Smooth muscle cell of the brain vasculature (primary cell): ENCODE measurements at regions not wholly inside any gene's neighbourhood (a gene's known extent, or its start where the extent isn't known, plus 50 kb on each side); places are given as distances from the start of the nearest gene placed in this dataset.
"Not testable (repeated sequence)": the region's sequence is repeated elsewhere in the genome, so short reads cannot be mapped to it uniquely, and the experiment has no call there.

Experiments
- DNase-seq: peaks from one replicate; pipeline ENCODE4 v3.0.0-alpha.2; 2012; ENCODE audit warnings: low read depth, low spot score

DNA sequence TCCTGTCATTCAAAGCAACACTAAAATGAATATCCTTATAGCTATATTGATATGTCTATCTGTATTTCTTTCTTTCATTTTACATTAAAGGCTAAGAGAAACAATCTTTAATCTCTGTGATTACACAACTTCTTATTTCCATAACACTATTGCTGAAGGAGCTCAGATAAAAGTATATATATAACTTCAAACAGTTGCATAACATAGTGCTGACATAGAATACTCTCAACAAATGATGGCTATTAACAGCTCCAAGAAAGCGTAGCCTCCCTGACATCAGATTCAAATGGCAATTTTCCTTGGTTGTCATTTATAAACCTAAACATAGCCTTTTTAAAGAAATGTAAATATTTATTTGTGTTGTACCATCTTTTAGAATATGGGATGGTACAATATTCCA lies 116.6 kb upstream of the PTPRG start:
- no peak for DNase-seq

DNA sequence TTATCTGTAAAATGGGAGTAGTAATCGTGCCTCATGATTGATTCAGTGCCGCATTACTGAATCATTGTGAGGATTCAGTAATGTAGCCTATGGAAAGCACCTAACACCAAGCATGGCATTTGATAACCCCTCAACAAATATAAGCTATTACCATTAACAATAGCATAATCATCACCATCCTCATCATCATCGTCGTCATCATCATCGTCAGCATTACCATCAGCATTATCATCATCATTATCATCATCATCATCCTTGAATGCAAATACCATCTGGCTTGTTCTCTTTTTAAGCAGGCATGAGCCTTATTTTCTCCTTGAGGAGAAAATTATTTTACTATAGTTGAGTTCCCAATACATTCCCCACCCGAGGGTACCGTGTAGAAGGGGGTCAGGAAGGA lies 115.4 kb upstream of the PTPRG start:
- DNase-seq = no peak

DNA sequence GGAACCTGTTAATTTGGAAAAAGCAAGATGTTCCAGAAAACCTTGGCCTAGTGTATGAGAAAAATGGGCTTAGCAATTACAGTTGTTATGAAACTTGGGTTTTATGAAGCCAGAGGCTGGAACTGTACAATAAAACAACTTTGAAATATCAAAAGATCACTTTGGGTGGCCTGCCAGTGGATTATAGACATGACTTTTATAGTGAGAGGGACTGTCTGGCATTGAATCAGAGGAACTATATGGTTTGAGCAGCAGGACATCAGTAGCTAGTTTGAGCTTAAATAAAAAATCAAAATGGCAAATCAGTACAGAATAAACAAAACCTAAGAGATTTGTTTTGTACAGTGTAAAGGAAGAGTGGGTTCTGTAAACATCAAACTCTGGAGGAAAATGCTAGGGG lies 115.0 kb upstream of the PTPRG start:
- no peak for DNase-seq

DNA sequence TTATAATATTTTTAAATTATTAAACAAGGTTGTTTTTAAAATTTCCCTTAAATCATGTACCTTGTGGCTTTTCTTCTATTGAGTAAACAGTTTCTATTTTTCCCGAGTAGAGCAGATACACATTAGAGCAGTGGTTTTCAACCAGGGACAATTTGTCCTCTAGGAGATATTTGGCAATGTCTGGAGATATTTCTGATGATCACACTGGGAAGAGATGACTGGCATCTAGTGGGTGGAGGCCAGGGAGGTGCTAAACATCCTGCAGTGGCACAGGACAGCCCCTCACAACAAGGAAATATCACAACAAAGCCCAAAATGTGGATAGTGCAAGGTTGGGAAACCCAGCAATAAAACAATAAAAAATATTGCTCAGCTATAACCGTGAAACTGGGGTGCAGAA lies 113.0 kb upstream of the PTPRG start:
- no peak for DNase-seq

DNA sequence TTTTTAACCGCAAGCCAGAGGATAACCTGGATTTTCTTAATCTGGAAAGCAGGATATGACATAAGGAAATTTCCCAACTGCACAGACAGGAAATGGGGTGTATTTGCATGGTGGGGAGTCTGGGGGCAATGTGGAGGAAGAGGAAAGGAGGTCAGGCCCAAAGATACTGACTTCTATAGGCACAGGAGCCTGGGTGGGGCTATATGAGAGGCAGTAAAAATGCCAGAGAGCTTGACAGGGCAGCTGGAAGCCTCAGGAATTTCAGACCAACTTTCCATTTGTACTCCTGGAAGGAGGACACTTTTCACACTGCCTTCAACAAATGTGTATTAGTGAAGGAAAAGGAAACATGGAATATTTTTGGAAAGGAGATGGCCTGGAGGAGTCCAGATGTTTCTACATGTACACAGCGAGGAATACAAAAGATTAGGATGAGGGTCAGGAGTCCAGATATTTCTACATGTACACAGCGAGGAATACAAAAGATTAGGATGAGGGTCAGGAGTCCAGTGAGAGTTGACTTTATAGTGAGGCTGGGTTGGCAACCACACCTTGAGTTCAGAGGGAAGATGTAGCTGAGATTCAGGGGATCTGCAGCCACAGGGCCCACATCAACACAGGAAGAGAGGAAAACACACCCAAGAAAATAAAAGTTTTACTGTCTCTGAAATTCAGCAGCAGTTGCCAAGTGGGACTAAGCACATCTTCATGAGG lies 111.9 kb upstream of the PTPRG start:
- DNase-seq = no peak

DNA sequence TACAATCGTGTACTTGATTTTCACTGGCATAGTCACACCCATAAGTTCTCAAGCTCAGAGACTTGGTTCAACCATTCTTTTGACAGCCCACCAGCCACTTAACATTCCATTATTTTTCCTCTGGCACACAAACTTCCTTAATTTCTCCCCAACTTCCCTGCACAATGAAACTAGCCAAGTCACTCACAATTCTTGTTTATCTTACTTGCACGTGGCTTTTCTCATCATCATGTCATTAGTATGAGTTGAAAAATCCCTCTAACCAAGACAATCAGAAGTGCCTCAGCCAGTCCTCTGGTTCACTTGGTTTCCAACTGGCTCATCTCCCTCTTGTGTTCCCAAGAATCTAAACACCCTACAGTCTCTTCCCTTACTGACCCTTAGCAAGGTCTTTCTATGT lies 110.5 kb upstream of the PTPRG start:
- DNase-seq = no peak

DNA sequence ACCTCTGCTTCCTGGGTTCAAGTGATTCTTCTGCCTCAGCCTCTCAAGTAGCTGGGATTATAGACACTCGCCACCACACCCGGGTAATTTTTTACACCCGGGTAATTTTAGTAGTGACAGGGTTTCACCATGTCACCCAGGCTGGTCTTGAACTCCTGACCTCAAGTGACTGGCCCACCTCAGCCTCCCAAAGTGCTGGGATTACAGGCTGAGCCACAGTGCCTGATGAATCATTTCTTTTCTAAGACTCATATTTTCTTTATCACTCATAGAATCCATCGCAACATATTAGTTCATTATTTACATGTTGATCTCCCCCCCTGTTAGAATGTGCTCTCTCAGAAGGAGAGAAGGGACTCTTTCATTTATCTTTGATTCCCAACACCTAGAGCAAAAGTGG lies 109.5 kb upstream of the PTPRG start:
- no peak for DNase-seq

DNA sequence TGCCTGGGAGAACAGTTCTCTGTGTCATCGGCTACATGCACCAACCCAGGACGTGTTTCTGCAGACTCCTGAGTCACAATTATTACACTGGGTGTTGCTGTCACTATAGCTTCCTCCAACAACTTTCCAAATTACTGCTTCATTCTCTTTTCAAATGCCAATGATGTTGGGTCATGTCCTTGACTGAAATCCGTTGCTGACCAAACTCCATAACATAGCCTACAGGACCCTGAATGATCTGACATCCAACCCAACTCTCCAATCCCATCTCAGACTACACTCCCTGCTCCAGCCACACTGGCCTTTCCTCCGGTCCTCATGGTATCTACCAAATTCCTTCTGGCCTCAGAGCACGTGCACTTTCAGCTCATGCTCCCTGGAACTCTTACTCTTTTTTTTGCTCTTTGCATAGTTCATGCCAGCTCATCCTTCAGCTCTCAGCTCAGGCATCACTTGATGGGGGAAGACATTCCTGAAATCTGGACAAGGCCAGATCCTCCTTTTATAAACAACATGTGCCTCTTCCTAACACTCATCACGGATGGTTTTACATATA lies 108.8 kb upstream of the PTPRG start:
- no peak for DNase-seq

DNA sequence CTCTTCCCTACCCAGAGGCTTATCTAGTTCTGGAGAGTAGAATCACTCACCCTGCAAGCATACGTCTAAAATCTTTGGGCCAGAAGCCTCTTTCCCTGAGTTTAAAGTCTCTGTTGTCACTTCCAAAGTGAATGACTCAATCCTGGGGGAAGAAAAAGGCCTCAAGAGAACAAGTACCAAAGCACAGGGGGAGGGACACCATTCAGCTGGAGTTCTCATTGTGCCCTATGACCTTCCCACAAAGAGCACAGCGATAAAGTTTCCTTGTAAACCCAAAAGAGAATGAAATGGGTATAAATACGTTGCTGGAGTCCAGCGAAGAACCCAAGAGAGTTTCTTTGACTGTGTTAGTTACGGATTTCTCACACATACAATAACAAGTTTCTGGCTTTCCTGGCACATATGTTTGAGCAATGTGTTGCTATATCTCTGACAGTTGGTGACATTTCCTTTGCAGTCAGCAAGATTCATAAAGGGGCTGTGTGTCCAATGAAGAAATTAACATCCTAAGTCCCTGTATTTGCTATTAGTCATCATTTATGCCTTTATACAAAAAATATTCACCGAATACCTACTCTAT lies 107.3 kb upstream of the PTPRG start:
- DNase-seq = no peak

DNA sequence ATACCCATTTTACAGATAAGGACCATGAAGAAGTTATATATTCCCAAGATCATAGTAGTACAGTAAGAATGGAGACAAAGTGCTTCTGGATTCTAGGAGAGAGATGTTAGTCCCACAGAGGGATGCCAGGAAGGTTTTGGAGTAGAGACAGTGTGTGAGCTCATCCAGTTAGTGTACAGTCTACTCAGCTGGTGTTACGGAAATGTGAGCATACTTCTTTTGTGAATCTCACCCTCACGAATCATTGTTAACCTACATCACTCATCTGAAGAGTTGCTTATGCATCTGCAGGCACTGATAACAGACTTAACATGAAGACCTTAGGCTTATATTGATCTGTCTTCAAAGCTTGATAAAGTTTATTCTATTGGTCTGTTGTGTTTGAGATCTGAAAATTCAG lies 106.6 kb upstream of the PTPRG start:
- no peak for DNase-seq

DNA sequence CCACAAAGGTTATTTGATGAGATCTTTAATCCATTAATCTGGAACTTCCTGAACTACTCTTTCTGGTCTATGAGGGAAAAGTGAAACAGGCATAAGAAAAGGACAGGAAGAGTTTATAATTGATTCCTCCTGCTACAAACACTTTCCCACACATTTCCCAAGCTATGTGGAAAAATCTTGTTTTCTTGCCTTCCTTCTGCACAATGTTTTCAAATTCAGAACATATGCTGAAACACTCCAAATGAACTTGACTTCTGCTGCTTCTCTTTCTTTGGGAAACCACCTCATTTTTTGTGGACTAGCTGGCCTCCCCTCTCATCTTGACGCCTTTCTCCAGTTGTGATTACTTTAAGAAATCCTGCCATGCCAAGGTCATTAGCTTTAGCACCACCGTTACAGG lies 100.7 kb upstream of the PTPRG start:
- no peak for DNase-seq

DNA sequence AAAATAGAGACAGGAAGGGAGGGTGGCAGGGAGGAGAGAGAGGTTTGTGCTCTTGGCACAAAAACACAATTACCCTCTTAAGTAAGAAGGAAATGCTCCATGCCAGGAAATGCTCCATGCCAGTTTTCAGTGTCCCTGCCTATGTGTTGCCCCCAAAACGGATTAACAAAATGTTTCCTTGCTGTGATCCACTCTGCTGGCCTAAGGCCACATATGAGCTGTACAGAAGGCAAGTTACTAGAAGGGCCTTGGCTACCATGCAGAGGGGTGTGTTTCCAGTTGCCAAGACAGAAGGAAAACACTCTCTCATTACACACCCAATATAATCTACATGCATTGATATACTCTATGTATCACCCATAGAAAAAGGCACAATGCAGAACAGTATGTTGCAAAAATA lies 98.2 kb upstream of the PTPRG start:
- no peak for DNase-seq

DNA sequence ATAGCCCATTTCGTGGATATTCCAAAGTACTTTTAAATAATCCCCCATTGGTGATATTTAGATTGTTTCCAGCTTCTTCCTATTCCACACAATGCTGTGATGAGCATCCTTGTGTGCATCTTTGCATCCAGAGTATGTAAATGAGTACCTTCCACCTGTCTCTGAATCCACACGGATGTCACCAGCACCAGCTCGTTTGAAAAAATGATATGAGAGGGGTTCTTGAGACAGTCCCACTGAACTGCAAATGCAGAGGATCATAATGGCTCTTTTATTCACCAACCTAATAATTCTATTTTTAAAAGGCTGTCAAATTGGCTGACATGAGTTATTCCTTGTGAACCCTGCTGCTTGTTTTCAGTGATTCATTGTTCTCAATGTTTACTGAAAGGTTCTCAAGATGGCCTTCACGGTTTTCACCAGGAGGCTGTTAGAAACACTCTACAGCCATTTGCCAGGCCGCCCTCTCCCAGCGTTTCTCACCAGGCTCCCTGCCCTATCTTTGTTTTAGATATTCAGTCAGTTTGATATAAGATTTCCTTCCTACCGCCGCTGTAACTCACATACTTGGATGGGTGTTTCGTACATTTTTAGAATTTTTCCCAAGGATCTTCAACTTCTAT lies 96.7 kb upstream of the PTPRG start:
- no peak for DNase-seq

DNA sequence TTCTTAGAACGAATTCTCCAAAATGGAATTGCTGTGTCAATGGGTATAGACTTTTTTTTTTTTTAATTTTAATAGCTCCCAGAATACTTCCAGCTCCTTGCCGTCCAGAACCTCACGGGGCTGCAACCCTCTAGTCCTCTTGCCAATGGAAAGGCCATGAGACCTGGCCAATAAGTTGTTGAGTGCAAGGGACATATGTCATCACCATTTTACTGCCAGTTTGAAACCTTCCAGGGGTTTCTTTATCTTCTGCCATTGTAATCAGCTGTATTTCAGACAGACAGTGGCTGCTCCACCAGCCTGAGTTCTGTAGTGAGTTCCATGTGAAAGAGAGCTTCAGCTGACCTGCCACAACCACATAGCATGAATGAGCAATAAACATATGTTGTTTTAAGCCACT lies 95.0 kb upstream of the PTPRG start:
- DNase-seq = no peak

DNA sequence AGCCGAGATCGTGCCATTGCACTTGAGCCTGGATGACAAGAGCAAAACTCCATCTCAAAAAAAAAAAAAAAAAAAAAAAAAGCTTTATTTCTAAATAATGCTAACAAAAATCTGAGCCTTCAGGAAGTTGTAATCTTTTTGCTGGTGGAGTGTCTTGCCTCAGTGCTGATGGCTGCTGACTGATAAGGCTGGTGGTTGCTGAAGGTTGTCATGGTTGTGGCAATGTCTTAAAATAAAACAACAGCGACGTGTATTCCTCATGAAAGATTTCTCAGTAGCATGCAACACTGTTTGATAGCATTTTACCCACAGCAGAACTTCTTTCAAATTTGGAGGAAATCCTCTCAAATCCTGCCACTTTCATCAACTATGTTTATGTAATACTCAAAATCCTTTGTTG lies 77.4 kb upstream of the PTPRG start:
- DNase-seq = no peak

DNA sequence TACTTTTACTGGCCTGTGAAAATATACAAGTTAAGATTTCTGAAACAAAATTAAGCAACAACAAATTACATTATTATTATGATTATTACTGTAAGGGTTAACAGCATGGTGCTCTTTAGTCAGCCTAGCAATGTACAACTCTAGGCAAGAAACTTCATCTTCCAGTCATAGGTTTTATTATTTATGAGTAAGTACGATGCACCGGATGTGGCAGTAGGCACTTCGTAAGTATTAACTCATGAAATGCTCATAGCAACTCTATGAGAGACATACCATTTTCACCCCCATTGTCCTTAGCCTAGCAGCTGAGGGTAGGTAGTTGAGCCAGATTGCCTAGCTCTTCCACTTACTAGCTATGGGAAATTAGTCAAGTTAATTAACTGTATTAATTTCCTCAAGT lies 68.0 kb upstream of the PTPRG start:
- DNase-seq = no peak

DNA sequence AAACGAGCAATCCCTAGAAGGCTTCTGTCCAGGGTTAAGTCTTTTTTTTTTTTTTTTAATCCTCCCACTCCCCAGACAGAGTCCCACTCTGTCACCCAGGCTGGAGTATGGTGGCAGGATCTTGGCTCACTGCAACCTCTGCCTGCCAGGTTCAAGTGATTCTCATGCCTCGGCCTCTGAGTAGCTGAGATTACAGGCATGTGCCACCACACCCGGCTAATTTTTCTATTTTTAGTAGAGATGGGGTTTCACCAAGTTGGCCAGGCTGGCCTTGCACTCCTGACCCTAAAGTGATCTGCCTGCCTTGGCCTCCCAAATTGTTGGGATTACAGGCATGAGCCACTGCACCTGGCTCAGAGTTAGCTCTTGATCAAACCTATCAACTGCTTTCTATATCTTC lies 67.1 kb upstream of the PTPRG start:
- DNase-seq = not testable (repeated sequence)

DNA sequence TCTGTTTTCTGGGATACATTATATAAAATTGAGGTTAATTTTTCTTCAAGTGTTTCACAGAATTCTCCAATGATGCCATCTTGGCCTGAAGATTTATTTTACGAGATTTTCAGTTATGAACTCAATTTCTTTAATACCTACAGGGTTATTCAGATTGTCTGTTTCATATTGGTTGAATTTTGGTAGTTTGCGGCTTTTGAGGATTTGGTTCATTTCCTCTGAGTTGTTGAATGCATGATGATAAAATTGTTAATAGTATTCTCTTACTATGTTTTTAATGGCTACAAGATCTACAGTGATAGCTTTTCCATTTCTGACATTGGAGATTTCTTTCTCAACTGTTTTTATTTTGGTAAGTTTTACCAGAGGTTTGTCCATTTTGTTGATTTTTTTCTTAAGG lies 63.9 kb upstream of the PTPRG start:
- DNase-seq = no peak

DNA sequence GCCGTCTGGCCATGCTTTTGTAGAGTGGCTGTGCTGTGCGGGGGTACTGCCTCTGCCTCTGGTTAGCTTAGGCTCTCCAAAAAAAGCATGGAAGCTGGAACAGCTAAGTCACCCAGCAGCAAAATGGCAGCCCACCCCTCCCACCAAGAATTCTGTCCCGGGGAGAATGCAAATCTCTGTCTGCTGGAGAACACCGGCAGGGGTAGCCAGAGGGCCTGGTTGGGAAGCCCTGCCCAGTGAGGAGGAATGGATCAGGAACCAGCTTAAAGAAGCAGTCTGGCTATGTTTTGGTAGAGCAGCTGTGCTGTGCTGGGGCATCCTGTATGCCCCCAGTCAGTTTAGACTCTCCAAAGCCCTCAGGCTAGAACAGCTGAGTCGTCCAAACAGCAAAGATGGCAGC lies 56.2 kb upstream of the PTPRG start:
- no peak for DNase-seq

DNA sequence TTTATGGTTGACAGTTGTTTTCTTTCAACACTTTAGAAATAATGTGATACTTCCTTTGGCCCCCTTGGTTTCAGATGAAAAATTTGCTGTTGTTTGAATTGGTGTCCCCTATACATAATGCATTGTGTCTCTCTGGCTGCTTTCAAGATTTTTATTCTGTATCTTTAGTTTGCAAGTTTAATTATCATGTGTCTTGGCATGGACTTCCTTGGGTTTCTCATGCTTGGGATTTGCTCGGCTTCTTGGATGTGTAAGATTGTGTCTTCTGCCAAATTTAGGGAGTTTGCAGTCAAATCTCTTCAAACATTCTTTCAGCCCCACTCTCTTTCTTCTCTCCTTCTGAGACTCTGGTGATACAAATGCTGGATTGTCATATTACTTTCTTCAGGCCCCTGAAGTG lies 53.4 kb upstream of the PTPRG start:
- DNase-seq = no peak
